HG03159 (cell line): ENCODE measurements at regions not wholly inside any gene's neighbourhood (a gene's known extent, or its start where the extent isn't known, plus 50 kb on each side); places are given as distances from the start of the nearest gene placed in this dataset.

Source experiments
- ATAC-seq: cut with Tn5 transposase; IDR thresholded peaks from one replicate; pipeline ENCODE4 v1.9.1; 2021; ENCODE audit warnings: mild to moderate bottlenecking, moderate library complexity; ENCODE audit not compliant: unreplicated experiment

- ATAC-seq = no peak
These were observed 250.6 kb upstream of the NDST3 start for GRCh38 chr4:117783716-117784115.

- no peak for ATAC-seq
These were observed 250.0 kb upstream of the NDST3 start for GRCh38 chr4:117784266-117784665.

- no peak for ATAC-seq
These were observed 247.7 kb upstream of the NDST3 start for GRCh38 chr4:117786566-117786965.

- ATAC-seq = no peak
These were observed 240.3 kb upstream of the NDST3 start for GRCh38 chr4:117793845-117794480.

- no peak for ATAC-seq
These were observed 237.6 kb upstream of the NDST3 start for GRCh38 chr4:117796677-117797076.

GRCh38 chr4:117800636-117801035 is 233.7 kb upstream of the NDST3 start:
- ATAC-seq = no peak

GRCh38 chr4:117801756-117802155 is 232.5 kb upstream of the NDST3 start:
- no peak for ATAC-seq

- no peak for ATAC-seq
These were observed 222.6 kb upstream of the NDST3 start for GRCh38 chr4:117811731-117812130.

- no peak for ATAC-seq
These were observed 219.7 kb upstream of the NDST3 start for GRCh38 chr4:117814277-117815246.

- ATAC-seq = no peak
These were observed 217.0 kb upstream of the NDST3 start for GRCh38 chr4:117817301-117817700.

- no peak for ATAC-seq
These were observed 212.5 kb upstream of the NDST3 start for GRCh38 chr4:117821834-117822233.

- ATAC-seq = no peak
These were observed 210.9 kb upstream of the NDST3 start for GRCh38 chr4:117823388-117823787.

- no peak for ATAC-seq
These were observed 208.7 kb upstream of the NDST3 start for GRCh38 chr4:117825600-117825999.

GRCh38 chr4:117831060-117831683 is 203.1 kb upstream of the NDST3 start:
- ATAC-seq = no peak

- no peak for ATAC-seq
These were observed 198.7 kb upstream of the NDST3 start for GRCh38 chr4:117835566-117835965.

- ATAC-seq = no peak
These were observed 189.7 kb upstream of the NDST3 start for GRCh38 chr4:117844594-117844993.

GRCh38 chr4:117845270-117845669 is 189.0 kb upstream of the NDST3 start:
- ATAC-seq = no peak

- no peak for ATAC-seq
These were observed 186.4 kb upstream of the NDST3 start for GRCh38 chr4:117847849-117848248.

- ATAC-seq = no peak
These were observed 166.1 kb upstream of the NDST3 start for GRCh38 chr4:117868201-117868600.

- no peak for ATAC-seq
These were observed 160.5 kb upstream of the NDST3 start for GRCh38 chr4:117873779-117874178.

GRCh38 chr4:117874216-117874615 is 160.1 kb upstream of the NDST3 start:
- ATAC-seq = no peak

GRCh38 chr4:117889978-117890377 is 144.3 kb upstream of the NDST3 start:
- ATAC-seq = no peak
